GM21423 (cell line): ENCODE measurements at regions not wholly inside any gene's neighbourhood (a gene's known extent, or its start where the extent isn't known, plus 50 kb on each side); places are given as distances from the start of the nearest gene placed in this dataset.
"Not testable (repeated sequence)": the region's sequence is repeated elsewhere in the genome, so short reads cannot be mapped to it uniquely, and the experiment has no call there.

ENCODE experiments used
- ATAC-seq: cut with Tn5 transposase; IDR thresholded peaks from one replicate; pipeline ENCODE4 v1.9.1; 2021; ENCODE audit warnings: mild to moderate bottlenecking, moderate library complexity; ENCODE audit not compliant: unreplicated experiment

DNA sequence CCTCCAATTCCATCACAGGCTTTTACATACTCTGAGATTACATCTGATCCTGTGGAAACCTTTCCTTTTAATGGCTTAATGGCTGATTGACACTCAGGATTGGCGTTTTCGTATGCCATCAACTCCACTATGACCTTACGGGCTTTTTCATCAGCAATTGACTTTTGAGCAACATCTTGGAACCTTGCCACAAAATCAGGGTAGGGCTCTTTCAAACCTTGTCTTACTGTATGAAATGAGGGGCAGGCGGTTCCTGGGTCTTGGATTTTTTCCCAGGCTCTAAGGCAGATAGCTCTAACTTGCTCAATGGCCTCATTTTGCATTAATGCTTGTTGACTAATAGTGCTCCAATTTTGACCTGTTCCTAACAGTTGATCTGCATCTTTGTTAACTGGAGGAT, 250.9 kb upstream of the PRKCQ start:
- not testable (repeated sequence) for ATAC-seq

GRCh38 chr10:6824793-6825192, 244.7 kb upstream of the PRKCQ start:
- ATAC-seq = not testable (repeated sequence)

- no peak for ATAC-seq
These were observed 243.7 kb upstream of the PRKCQ start for GRCh38 chr10:6823770-6824169.

DNA sequence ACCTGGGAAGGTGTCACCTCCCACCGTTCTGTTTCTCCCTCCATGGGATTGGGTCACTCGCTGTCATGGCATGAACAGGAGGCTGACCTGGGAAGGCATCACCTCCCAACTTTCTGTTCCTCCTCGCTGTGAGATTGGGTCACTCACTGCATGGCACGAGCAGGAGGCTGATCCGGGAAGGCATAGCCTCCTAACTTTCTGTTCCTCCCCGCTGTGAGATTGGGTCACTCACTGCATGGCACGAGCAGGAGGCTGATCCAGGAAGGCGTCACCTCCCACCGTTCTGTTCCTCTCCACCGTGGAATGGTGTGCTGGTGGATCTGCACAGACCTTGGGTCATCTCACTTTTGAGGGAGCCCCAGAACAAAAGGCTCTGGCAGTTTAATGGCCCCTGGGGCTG, 239.2 kb upstream of the PRKCQ start:
- no peak for ATAC-seq

GRCh38 chr10:6817770-6818169, 237.7 kb upstream of the PRKCQ start:
- ATAC-seq = no peak

DNA sequence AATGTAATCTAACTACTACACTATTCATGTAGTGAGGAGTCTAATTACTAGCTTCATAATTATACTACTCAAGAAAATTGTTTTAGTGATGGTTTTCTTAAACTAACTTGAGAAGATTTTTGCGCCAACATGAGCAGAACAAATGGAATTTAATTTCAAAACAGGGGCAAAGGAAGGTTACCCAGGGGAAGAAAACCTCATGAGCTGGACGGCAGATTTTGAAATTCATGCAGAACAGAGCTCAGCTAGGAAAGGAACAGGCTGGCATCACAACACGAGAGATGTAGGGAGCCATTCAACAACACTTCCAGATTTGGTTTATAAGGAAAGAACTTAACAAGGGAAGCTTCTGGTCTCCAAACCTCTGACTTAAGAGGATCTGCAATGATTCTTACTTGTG, 235.3 kb upstream of the PRKCQ start:
- no peak for ATAC-seq

DNA sequence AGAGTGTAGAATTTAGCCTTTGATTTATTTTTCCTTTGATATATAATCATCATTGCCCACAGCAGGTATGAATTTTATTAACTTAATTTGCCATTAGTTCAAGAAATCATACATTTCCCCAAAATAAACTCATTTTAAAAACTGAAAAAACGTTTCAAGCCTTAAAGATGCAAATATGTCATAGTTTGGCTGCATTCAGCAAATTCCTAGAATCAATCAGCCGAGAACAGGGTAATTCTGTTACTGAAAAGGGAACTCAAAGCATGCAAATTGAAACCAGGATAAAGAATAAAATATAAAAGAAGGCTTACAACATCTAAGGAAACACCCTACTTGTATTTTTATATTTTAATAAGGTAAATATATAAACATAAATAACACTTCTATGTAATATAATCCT, 233.8 kb upstream of the PRKCQ start:
- ATAC-seq = no peak

GRCh38 chr10:6813306-6813705, 233.2 kb upstream of the PRKCQ start:
- ATAC-seq = no peak

DNA sequence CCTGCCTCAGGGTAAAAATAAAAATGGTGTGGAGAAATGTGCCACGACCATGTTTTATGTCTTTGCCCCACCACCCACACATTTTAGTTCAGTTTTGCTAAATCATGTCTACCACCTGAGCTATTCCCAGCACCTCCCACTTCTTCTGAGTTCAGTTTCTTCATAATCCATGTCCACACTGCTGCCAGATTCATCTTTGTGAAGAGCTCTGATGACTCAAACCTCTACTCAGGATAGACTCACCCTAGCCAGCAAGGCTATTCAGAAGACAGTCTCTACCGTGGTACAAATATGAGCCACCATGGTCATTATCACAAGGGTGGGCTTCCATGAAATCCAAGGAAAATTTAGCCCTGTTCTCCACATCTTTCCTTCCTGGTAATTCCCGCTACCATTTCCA, 231.1 kb upstream of the PRKCQ start:
- ATAC-seq = no peak

DNA sequence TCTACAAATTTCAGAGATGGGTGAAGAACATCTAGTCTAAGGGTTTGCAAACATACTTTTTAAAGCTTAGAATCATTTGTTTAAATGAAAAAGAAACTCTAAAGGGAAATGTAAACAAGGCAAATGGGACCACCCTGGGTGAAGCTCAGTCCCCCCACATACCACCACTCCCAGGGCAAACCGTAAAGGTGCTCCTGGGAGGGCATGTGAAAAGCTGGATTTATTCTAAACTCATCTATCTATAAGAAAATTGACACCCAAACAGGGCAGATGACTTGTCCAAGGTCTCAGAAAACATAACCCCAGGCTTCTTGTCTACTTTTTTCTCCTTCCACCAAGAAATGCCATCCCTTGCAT, 223.3 kb upstream of the PRKCQ start:
- no peak for ATAC-seq

GRCh38 chr10:6802759-6803426, 222.8 kb upstream of the PRKCQ start:
- no peak for ATAC-seq

- no peak for ATAC-seq
These were observed 216.2 kb upstream of the PRKCQ start for GRCh38 chr10:6796231-6796630.

- no peak for ATAC-seq
These were observed 215.5 kb upstream of the PRKCQ start for GRCh38 chr10:6795541-6795940.

- ATAC-seq = not testable (repeated sequence)
These were observed 214.8 kb upstream of the PRKCQ start for GRCh38 chr10:6794841-6795240.

DNA sequence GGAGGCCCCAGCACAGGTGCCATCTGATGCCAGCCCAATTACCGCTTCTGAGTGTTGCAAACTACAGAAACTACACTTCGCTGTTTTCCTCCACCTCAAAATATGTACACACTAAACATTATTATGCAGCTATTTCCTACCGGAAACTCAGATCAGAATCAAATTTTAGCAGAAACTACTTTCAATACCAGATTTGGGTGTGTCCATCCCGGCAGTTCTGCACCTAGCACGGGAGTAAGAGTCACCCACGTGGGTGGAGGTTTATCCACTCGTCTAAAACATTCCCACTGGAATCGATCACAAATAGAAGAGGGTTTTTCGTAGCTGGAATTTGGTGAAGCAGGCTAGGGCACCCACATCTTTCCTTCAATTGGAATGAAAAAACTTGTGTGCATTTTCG, 214.4 kb upstream of the PRKCQ start:
- ATAC-seq = no peak

GRCh38 chr10:6788731-6789130, 208.7 kb upstream of the PRKCQ start:
- ATAC-seq = no peak

DNA sequence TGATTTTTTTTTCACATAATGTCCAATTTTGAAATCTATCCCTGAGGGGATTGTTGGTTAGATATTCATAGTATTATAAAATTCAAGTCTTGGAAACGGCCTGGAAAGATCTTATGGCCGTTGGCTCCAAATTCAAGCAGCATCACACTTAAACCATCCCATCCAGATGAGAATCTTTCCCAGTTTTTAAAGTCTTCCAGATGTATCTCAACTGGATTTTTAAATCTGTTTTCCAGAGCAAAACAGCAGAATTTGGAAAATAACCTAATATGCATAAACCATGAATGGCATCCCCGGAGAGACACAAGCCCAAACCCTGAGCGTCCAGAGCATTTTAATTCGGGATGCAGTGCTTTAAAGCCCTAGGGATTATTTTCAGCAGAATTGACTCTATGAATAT, 208.2 kb upstream of the PRKCQ start:
- no peak for ATAC-seq

DNA sequence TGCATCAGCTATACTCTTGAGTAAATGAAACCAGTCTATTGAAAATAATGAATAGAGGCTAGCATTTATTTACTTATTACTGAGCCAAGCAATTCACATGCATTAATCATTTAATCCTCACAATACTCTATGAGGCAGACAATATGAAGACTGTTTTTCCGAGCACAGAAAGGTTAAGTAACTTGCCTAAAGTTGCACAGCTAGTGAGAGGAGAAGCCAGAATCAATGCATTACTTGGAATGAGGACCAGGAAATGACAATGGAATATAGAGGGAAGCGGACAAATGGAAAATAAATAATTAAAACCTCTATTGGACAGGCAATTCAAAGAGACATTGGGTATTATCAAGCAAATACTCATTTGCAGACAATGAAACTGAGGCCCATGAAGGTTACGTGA, 207.6 kb upstream of the PRKCQ start:
- ATAC-seq = no peak

- ATAC-seq = no peak
These were observed 207.0 kb upstream of the PRKCQ start for GRCh38 chr10:6787091-6787490.

DNA sequence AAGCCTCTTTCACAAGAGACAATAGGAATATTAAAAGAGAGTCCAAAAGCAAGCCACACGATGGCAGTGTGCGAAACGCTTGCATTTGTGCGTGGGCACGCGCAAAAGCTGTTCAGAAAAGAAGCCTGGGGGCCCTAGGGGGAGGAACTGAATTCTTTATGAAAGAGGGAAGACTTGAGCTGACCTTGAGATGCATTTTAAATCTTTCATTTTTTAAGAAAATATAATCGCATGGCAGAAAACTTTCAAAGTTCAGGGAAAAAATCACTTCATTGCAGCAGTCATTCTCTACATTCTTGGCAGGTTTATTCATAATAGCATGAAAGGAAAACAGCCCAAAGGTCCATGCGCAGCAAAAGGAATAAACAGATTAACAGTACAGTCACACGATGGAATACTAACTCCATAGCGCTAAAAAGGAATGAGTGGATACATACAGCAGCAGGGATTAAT, 206.5 kb upstream of the PRKCQ start:
- ATAC-seq = no peak

DNA sequence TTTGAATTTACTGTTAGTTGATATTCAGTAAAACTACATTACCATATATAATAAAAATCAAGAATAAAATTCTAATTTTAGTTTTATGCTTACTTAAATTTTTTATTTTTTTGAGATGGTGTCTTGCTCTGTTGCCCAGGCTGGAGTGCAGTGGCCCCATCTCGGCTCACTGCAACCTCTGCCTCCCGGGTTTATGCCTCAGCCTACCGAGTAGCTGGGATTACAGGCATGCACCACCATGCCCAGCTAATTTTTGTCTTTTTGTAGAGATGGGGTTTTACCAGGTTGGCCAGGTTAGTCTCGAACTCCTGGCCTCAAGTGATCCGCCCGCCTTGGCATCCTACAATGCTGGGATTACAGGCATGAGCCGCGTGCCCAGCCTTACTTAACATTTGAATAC, 204.4 kb upstream of the PRKCQ start:
- ATAC-seq = not testable (repeated sequence)

DNA sequence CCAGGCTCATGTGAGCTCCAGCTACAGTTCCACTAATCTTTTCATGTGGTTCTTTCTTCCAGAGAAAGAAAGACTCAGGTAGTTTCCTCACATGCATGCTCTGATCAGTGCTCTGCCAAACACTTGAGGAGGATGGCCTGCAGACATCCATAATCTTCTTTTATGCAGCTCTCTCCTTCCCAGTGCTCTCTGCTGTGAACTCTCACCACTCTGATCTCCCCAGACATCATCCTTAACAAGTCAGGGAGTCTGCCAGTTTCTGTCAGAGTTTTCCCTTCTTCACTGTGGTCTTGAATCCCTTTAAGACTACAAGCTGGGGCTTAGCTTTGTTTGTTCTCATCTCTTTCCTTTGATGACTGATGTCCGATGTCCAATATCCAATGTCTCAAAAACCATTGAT, 203.4 kb upstream of the PRKCQ start:
- ATAC-seq = no peak

- no peak for ATAC-seq
These were observed 202.3 kb upstream of the PRKCQ start for GRCh38 chr10:6782378-6782777.
